Fibroblast of skin of scalp (primary cell): ENCODE measurements at regions not wholly inside any gene's neighbourhood (a gene's known extent, or its start where the extent isn't known, plus 50 kb on each side); places are given as distances from the start of the nearest gene placed in this dataset.

Source experiments
- DNase-seq: peaks from one replicate; pipeline ENCODE4 v3.0.0-alpha.2; 2013

DNA sequence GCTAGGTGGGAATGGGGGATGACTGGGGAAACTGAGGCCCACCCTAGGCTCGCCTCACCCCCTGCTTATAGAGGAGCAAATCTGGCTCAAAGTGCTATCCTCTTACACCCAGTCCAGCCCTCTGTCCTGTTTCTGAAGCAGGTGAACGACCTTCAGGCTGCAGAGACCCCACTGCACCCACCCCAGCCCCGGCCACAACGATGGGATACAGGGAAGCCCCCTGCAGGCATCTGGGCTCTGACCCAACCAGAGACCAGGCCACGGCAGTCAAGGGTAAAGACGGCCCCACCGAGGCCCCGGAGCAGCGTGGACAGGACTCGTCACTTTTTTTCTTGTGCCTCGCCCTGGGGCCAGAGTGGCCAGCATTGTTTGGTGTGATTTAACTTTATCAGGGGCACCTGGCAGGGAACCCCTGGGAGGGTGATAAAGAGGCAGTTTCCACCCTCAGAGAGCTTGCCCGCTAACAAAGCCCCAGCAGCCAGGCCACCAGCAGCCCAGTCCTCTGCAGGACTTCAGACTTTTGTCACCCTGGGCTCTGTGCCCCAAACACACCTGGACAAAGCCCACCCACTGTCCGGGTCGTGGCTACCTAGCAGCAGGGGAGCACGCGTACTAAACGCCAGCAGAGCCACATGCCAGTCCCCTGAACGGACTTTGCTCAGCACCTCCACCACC lies 612.6 kb downstream of the TBC1D22A start:
- DNase-seq = no peak

DNA sequence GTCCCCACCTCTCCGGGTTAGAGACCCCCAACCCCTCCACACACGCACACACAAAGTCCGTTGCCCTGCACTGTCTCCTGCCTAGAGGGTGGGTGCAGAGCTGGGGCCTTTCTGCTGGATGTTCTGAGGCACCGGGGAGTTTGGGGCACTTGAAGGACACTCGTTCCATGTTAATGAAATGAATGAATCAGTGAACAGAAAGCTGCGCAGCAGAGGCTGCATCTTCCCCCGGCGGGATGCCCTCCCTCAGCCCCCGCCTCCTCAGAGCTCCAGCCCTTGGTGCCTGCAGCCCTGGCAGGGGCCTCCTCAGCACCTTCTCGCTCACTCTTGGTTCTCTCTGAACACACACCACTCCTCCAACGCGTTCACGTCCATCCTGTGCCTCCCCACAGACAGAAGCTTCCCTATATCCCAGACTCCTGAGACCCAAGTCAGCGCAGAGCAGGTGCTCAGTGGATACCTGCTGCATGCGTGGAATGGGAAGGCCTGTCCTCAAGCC lies 611.9 kb downstream of the TBC1D22A start:
- DNase-seq = no peak

DNA sequence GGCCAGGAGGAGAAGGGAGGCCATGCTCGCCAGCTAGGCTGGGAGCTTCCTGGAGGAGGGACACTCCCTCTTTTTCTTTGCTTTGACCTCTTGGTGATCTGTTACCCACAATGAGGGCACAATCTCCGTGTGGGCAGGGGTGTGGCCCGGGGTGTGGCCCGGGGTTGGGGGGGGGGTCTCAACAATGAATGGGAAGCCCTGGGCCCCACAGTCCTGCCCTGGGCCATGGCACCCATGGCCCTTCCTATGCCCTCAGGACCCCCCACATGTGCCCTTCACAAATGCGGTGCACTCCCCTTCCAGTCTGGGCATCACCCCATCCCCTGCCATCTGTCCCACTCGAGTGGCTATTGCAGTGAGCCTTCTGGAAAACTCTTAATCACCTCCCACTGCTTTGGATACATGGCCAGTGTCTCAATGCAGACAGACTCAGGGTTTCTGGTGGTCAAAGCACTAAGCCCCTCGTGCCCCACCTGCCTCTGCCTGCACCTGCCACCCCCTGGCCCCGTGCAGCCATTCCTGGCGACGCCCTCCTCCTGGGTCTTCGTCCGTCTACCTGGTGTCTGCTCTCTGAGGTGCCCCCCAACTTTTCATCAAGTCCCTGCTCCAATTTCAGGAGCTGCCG lies 611.3 kb downstream of the TBC1D22A start:
- no peak for DNase-seq

DNA sequence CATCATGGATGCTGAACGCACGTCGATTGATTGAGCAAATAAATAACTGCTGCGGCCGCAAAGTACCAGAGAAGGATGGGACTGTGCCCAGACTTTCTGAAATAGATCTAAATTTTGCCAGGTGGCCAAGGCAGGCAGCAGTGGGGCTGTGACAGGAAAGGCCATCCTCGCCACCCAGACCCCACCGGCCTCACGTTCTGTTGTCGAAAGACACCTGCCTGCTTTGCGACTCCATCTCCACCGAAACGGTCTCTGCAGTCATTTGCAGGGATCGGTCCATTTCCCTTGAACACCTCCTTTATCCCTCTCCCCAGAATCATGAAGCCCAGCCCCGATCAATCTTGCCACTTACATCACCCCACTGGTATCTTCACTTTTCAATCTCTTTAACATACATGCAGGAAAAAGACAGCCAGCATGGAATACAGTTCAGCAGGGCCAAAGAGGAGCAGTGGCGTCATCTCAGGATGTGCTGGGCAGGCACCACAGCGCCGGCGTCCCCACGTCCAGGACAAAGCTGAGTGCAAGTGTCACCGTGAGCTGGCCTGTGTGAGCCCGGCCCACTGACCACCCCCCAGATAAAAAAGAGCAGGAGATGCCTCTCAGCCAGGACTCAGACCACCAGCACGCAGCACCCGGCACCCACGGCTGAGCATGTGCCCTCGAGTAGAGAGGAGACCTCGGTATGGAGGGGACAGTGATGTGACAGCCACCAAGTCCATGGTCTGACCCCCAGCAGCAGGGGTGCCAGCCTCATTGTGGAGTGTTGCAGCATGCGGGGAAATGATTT lies 610.3 kb downstream of the TBC1D22A start:
- no peak for DNase-seq

DNA sequence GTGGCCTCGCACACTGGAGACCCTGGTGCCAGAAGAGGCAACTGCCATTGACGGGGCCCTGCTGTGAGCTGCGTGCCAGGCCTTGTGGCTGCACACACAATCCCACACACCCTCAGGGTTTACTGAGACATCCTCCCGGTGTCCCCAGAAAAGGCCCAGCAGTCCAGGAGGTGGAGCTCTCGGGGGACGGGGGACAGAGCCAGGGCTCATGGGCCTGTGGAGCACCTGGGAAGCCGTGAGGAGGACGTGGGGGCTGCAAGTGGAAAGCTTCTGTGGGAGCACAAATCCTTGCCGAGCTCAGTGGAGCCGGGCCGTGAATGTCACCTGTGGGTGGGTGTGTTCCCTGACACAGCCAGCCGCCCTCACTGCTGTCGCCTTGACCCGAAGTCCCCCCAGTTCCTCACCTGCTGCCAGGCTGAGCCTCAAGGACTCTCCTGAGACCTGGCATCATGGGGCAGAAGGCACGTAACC lies 609.7 kb downstream of the TBC1D22A start:
- no peak for DNase-seq

DNA sequence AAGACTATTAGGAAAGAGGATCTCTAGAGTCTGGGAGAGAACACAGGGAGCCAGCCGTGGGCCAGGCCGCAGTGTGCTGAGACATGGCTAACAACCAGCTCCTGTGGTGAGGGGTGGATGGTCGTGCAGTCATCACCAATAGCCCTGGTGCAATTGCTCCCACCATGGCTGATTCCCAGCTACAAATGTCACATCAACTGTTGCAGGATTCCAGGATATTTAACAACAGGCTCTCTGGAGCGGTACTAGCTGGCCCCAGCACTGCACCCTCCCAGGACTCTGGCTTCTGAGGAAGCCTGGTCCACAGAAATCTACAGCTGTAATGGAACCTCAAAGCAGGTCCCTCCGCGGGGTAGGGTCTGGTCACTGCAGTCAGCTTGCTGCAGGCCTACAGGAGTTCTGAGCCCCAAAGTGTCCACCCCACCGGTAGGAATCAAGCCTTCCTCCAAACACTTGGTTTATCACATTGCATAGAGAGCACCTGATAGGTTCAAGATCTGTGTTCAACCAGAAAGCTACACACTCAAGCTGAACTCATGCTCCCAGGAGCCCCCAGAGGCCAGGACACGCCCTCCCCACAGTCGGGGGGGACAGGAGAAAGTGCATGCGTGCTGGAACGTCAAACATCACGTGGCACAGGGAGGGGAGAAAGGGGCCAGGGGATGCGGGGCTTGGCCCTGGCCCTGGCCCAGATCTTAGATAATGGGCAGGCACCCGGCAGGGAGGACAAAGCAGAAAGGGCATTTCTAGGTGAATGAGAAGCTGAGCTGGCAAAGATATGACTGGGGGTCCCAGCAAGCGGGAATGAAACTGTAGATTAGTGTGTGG lies 609.0 kb downstream of the TBC1D22A start:
- DNase-seq = no peak

DNA sequence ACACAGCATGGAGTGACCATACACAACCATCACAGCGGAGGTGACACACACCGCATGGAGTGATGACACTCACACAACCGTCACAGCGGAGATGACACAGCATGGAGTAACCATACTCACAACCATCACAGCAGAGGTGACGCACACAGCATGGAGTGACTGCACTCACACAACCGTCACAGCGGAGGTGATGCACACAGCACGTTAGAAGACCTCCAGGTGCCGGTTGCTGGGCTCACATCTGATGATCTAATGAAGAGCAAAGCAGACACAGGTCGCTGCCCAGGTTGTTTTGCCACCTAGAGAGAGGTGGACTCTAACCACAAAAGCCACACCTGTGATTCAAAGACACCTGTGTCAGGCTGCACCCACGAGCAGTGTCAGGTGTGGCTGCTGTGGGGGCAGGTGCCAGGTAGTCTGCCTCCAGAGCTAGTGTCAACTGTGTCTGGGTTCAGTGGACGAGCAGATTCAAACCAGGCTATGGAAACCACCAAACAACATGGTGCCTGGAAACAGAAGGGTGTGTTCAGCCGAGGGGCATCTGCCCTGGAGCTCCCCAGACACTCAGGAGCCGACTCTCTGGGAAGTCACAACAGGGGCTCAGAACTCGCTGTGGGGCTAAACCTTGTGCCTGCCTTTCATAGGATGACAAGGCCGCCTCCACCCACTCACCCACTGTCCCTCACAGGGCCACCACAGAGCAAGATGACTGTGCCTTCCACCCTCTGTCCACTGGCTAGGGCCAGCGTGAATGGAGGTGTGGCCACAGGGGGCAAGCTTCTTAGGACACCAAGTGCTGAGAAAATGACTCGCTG lies 608.2 kb downstream of the TBC1D22A start:
- no peak for DNase-seq

DNA sequence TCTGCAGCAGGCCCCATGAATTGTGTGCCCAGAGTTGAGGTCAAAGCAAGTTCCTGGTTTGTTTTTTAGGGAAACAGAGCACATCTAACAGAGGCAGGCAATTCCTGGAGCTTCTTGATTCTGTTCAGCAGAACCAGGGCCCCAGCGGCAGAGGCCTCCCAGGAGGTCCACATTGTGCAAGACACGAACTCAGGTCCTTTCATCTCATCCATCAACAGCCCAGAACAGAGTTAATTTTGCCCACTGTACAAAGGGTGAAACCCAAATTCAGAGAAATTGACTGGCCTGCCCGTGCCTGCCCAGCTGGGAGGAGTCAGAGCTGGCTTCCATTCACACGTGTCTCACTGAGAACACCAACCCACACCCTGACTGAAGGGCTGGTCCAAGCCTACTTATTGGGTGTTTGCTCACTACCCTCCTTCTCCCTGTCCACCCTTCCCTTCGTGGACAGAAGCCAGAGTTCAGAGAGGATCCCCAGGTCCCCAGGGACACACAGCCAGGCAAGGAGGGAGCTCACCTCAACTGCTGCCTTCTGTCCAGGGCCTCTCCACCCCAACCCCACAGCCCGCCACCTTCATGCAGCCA lies 607.1 kb downstream of the TBC1D22A start:
- no peak for DNase-seq

DNA sequence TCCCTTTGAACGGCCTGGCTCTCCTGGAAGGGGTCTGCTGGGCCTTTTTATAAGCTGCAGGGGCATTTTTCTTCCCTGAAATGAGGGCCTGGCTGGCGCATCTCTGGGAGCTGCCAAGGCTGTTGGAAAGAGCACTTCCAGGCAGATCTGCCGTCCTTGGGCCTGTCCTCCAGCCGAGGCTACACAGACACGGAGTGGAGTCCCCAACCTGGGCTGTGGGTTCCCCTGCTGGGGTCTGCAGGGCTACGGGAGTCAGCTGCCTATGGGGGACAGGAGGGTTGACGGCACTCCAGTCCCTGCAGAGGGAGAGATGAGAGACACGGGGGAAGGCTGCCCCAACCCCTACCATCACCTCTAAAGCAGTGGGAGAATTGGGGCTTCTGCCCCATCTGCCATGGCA lies 606.6 kb downstream of the TBC1D22A start:
- no peak for DNase-seq

DNA sequence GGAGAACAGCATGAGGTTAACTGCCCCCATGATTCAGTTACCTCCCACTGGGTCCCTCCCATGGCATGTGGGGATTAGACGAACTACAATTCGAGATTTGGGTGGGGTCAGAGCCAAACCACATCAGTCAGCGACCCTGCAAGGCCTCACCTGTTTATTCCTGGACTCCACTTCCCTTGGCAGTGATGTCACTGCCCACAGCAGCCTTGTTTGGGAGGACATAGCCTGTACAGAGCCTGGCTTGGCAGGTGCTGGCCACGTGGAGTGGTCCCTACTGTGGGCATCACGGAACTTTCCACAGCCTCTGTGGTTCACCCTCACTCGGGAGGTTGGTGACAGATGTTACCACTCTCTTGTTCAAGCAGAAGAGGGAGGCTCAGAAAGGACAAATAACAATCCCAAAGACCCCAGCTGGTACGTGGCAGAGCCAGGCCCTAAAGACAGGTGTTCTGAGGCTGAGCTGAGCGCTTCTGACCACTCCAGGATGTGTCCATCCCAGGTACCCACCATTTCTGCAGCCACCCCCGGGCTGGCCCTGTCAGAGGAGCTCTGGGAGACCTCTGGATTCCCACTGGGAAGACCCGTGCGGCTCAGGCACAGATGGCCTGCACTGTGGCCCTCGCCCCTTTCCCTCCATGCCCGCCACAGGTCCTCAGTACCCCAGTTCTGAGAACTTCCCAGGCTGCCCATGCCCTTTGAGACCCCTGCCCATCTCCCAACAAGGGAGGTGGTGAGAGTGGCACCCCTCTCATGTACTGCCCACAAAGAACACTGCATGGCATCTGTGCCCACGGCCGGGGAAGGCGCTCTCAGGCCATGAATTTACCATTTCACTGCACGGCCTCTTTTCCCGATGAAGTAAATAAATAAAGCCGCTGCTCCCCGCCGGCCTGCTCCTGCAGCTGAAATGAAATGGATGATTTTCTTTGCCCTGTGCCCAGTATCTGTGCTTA lies 605.8 kb downstream of the TBC1D22A start:
- DNase-seq = no peak

DNA sequence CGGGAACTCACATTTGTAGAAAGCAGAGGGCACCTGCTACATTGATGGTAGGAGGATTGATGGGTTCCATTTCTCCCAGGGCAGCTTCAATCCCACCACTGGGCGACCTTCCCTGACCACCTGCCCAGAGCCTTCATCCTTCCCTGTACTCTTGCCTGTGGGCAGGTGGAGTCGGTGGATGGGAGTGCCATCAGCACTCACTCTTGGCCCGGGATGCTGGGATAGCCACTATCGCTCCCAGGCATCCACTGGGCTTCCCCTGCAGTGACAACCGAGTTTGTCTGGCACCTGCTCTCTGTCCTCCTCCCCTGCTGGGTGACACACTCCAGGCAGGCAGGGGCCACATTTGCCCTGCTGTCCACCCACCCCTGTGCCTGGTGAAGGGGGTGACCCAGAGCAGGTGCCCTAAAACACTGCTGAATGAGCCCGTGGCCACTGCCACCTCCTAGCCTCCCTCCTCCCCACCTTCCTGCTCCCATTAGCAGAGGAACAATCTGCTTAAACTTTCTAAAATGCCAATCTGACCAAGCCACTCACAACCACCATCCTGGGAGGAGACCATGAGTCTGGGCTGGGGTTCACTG lies 604.7 kb downstream of the TBC1D22A start:
- no peak for DNase-seq

DNA sequence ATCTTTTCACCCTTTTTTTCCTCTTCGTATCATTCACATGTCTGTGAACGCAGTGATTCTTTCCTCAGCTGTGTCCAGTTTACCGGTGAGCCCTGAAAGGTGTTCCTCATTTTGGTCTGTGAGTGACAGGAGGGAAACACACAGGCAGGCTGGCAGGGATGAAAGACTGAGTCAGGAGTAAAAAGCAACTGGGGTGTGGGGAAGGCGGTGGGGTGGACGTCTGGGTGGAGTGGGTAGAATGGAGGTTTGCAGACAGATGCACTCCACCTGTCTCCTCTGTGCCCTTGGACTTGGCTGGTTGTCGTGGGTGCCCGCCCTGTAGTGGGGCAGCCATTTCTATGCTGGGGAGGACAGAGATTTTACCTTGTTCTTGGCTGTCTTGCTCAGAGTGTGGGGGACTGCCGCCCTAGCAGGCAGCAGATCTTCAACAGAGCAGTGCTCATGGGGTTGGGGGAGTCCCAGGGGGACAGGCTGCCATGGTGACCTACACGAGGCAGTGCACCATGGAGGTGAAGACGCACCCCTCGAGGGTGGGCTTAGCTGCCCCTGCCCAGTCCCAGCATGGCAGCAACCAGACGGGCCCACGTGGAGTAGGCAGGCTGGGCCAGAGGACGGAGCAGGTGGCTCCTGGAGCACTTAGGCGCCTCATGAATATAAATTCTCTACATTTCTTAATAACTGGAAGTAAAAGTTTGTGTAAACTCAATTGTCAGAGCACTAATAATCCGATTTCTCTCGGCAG lies 603.7 kb downstream of the TBC1D22A start:
- DNase-seq = no peak

DNA sequence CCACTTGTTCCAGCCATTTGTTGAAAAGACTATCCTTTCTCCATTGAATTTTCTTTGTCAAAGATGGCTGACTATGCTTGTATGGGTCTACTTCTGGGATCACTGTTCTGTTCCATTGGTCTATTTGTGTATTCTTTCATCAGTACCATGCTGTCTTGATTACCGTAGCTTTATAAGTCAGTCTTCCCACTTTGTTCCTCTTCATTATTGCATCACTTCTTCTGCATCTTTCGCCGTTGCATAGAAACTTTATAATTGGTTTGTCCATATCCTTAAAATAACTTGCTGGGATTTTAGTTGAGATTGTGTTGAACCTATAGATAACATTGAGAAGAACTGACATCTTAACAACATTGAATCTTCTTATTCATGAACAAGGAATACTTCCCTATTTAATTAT lies 598.8 kb downstream of the TBC1D22A start:
- no peak for DNase-seq

DNA sequence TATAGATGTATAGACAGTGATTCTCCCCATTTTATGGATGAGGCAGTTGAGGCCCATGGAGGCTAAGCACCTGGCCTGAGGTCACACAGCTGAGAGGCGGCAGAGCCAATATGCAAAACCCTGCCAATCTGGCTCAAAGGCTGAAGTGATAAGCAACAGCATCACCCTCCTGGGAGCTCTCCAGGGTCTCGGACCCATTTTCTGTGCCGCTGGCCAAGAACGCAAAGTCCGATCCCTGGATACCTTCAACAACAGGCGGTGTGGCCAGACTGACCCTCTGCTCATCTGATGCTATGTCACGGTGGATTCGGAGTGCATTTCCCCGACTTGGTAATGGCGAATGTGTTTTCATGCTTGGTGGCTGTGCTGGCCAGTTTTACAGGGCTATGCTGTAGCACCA lies 595.0 kb downstream of the TBC1D22A start:
- no peak for DNase-seq

DNA sequence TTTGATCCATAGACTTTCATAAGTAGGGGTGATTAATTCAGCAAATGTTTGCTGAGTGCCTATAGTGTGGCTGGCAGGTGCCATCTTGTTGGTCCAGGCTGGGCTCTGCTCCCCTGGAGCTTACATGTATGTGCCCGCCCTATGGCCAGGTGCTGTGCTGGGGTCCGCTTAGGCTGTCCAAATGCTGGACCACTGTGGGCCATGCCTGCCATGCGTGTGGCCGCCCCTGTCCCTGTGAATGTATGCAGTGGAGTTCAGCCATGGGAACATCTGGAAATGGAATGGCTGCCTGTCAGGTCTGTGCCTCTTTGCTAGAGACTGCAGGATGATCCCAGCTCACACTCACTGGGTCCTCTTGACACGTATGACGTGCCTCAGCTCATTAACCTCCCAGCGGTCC lies 594.6 kb downstream of the TBC1D22A start:
- DNase-seq = no peak

DNA sequence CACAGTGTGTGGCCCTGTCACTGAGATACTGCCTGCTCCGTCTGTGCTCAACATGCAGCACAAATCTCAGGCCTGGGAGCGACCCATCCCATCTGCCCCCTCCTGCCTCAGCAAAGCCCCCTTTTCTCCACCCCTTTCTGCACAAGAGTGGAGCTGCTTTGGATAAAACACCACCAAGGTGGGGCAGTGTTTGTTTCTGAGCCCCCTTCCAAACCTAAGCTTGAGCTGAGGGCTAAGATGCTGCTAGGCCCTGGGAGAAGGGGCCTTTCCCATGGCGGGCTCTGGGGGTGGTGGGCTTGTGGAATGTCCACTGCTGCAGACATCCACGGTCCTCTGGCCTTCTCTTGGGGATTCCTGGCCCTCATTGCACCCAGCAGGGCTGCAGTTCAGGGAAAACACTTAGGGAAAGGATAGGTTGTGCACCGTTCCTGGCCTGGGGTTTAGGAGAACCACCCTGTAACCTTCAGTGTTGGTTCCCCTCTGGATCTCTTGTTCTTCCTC lies 594.1 kb downstream of the TBC1D22A start:
- DNase-seq = no peak

DNA sequence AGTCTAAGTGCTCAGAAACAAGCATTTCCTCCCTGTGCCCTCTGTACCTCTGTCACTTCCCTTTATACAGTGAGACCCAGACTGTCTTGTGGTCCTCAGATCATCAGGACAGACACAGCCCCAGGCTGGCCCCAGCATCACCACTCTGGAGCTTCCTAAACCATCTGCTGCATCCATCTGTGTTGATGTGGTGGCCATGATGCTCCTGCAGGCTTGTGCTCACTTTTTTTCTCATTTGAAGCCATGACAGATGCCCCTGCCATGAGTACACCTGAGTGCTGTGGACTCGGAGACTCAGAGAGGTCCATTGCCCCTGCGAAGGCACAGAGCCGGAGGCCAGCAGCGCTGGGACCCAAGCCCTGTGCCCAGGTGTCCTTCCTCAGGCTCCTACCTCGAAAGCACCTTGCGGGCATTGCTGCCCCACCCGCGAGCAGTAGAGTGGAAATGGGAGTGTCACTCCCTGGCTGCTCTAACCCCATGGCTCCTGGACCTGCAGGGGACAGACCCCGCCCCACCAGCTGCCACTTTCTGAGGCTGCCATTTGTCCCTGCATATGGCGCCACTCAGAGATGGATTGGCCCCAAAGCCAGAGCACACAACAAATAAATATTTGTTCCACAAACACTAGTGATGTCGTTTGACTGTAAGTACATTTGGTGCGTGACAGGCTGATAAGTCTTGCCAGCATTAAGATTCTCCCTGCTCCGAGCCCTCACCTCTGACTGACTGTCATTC lies 593.5 kb downstream of the TBC1D22A start:
- no peak for DNase-seq

DNA sequence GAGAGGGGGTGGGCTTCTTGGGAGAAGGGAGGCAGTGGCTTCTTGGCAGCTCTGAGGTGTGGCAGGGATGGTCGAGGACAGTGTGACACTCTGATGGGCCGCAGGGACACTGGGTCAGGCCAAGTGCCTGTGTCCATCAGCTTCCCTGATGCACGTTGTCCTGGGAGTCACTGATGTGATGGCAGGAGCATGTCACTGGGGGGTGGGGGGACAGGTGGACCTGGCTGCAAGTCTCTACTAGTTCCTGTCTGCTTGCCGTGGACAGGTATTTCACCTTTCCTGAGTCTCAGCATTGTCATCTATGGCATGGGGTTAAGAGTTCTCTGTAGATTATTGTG lies 592.9 kb downstream of the TBC1D22A start:
- no peak for DNase-seq
